ENCODE measurements at regions not wholly inside any gene's neighbourhood (a gene's known extent, or its start where the extent isn't known, plus 50 kb on each side); places are given as distances from the start of the nearest gene placed in this dataset.

DNA sequence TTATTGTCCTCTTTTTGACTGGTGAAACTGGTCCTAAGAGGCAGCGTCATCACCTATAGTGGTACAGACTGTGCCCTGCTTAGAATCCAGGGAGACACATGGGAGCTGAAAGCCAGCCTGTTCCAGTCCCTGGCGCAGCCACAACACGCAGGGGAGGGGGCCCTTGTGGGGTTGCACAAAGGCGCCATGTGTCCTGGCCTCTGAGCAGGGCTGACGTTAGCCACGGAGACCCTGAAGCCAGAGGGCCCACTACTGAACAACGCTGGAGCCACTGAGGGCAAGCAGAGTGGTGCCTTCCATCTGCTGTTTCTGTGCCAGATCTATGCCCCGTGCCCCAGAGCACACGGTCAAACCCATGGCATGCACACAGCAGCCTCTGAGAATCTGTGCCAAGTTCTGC, 147.3 kb downstream of the ACTL7B start:
- TF ChIP-seq, protein P1, sequence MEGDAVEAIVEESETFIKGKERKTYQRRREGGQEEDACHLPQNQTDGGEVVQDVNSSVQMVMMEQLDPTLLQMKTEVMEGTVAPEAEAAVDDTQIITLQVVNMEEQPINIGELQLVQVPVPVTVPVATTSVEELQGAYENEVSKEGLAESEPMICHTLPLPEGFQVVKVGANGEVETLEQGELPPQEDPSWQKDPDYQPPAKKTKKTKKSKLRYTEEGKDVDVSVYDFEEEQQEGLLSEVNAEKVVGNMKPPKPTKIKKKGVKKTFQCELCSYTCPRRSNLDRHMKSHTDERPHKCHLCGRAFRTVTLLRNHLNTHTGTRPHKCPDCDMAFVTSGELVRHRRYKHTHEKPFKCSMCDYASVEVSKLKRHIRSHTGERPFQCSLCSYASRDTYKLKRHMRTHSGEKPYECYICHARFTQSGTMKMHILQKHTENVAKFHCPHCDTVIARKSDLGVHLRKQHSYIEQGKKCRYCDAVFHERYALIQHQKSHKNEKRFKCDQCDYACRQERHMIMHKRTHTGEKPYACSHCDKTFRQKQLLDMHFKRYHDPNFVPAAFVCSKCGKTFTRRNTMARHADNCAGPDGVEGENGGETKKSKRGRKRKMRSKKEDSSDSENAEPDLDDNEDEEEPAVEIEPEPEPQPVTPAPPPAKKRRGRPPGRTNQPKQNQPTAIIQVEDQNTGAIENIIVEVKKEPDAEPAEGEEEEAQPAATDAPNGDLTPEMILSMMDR (IDR thresholded peaks at IDR 0.05; ENCODE audit: low read depth, low read length) = no peak
- TF ChIP-seq POLR2A (IDR thresholded peaks at IDR 0.05; ENCODE audit: extremely low read depth, insufficient read length) (no peak), MYC (IDR thresholded peaks at IDR 0.05; ENCODE audit: low read depth, low read length) (no peak)
- TF ChIP-seq, protein P2, sequence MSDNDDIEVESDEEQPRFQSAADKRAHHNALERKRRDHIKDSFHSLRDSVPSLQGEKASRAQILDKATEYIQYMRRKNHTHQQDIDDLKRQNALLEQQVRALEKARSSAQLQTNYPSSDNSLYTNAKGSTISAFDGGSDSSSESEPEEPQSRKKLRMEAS (IDR thresholded peaks at IDR 0.05; ENCODE audit: low read depth, low read length) = no peak
